ENCODE measurements at regions not wholly inside any gene's neighbourhood (a gene's known extent, or its start where the extent isn't known, plus 50 kb on each side); places are given as distances from the start of the nearest gene placed in this dataset.

DNA sequence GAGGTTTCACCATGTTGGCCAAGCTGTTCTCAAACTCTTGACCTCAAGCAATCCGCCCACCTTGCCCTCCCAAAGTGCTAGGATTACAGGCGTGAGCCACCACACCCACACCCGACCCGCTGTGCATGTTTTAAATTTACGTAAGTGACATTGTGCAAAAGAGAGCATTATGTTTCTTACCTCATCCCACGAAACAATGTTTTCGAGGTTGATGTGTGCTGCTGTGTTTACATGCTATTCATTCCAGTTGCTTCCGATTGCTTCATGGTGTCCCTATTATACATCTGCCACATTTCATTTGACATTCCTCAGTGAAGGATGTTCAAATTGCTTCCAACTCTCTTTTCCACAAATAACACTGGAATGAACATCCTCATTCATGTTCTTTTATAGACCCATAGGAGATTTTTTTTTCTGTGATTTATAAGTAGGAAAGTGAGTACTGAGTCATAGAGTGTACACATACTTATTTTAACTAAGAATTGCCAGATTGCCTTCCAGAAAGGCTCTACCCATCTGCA is 403.9 kb upstream of the JARID2 start:
- TF ChIP-seq, protein P1, sequence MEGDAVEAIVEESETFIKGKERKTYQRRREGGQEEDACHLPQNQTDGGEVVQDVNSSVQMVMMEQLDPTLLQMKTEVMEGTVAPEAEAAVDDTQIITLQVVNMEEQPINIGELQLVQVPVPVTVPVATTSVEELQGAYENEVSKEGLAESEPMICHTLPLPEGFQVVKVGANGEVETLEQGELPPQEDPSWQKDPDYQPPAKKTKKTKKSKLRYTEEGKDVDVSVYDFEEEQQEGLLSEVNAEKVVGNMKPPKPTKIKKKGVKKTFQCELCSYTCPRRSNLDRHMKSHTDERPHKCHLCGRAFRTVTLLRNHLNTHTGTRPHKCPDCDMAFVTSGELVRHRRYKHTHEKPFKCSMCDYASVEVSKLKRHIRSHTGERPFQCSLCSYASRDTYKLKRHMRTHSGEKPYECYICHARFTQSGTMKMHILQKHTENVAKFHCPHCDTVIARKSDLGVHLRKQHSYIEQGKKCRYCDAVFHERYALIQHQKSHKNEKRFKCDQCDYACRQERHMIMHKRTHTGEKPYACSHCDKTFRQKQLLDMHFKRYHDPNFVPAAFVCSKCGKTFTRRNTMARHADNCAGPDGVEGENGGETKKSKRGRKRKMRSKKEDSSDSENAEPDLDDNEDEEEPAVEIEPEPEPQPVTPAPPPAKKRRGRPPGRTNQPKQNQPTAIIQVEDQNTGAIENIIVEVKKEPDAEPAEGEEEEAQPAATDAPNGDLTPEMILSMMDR (conservative IDR thresholded peaks at IDR 0.05 in 1 of 2, IDR thresholded peaks at IDR 0.05 in 1 of 2; ENCODE audit: low read depth in 1 of 2, low read length in 2 of 2), result no peak
- TF ChIP-seq EZH2 (IDR thresholded peaks at IDR 0.05; ENCODE audit: low read length, missing control alignments), result no peak
